B cell (primary cell): ENCODE measurements at regions not wholly inside any gene's neighbourhood (a gene's known extent, or its start where the extent isn't known, plus 50 kb on each side); places are given as distances from the start of the nearest gene placed in this dataset.

Experiments
- ATAC-seq: fragments of 200-7000 bp; cut with Tn5 transposase; one replicate; pipeline ENCODE4 v1.10.0; 2021; ENCODE audit warnings: low read depth, mild to moderate bottlenecking, moderate number of reproducible peaks, moderate library complexity
- CTCF ChIA-PET: fragments of 350-600 bp; sonication (Branson Sonifier 250); formaldehyde crosslinking; loops from one replicate; lab custom pipeline; 2021; ENCODE audit warnings: antibody characterized with exemption, inconsistent platforms; lab: Charles Lee
- POLR2A ChIA-PET: fragments of 350-600 bp; sonication (Branson Sonifier 250); formaldehyde crosslinking; loops from one replicate; lab custom pipeline; 2021; ENCODE audit warnings: antibody characterized with exemption; lab: Charles Lee
- DNase-seq: peaks from one replicate; pipeline ENCODE4 v3.0.0; 2013
- H2AFZ ChIP-seq: 2 replicates; pipeline ENCODE4 v1.6.1; 2012; ENCODE audit warnings: mild to moderate bottlenecking, low read depth, low read length; ENCODE audit not compliant: insufficient read depth, poor library complexity, severe bottlenecking
- H3K27ac ChIP-seq, 2 donors: 1 replicate in 1 of 2; 2 replicates in 1 of 2; pipeline ENCODE4 v1.5.1; 2012 to 2013; ENCODE audit warnings: low read length in 2 of 2, mild to moderate bottlenecking in 2 of 2, moderate library complexity in 1 of 2
- H3K27me3 ChIP-seq, 4 experiments: fragments of 200-600 bp in 1 of 4; sonication (generic) in 1 of 4; replicated peaks in 1 of 4; 1 replicate in 2 of 4; 2 replicates in 2 of 4; pipeline versions ENCODE4 v1.6.1 to v1.7.0; 2013 to 2016; ENCODE audit warnings: low read length in 3 of 4, mild to moderate bottlenecking in 2 of 4, mixed read lengths in 1 of 4, moderate library complexity in 1 of 4; ENCODE audit not compliant: insufficient read depth in 4 of 4, control insufficient read depth in 3 of 4; ENCODE audit errors: control extremely low read depth in 1 of 4
- H3K36me3 ChIP-seq, 2 experiments: replicated peaks in 1 of 2; 1 replicate in 1 of 2; 2 replicates in 1 of 2; pipeline versions ENCODE4 v1.6.1 to v1.7.1; 2013; ENCODE audit warnings: low read length in 1 of 2; ENCODE audit not compliant: insufficient read depth in 2 of 2, control insufficient read depth in 1 of 2; ENCODE audit errors: control extremely low read depth in 1 of 2, extremely low read depth in 1 of 2
- H3K4me1 ChIP-seq, 2 donors: fragments of 200-600 bp in 1 of 2; sonication (generic) in 1 of 2; 1 replicate in 1 of 2; 2 replicates in 1 of 2; pipeline versions ENCODE4 v1.5.1 to v1.6.1; 2013 to 2017; ENCODE audit warnings: low read length in 2 of 2; ENCODE audit not compliant: control insufficient read depth in 2 of 2, insufficient read depth in 2 of 2
- H3K4me2 ChIP-seq: replicated peaks from 2 replicates; pipeline ENCODE3; 2012; ENCODE audit warnings: mild to moderate bottlenecking, low read depth, low read length; ENCODE audit not compliant: poor library complexity, severe bottlenecking
- H3K4me3 ChIP-seq, 5 experiments: fragments of 200-600 bp in 1 of 5; sonication (generic) in 1 of 5; 1 replicate in 3 of 5; 2 replicates in 2 of 5; pipeline versions ENCODE4 v1.5.1 to v1.7.0; 2011 to 2016; ENCODE audit warnings: low read length in 4 of 5, mild to moderate bottlenecking in 4 of 5, low read depth in 2 of 5, control low read depth in 1 of 5, moderate library complexity in 1 of 5; ENCODE audit not compliant: insufficient read depth in 1 of 5; ENCODE audit errors: control extremely low read depth in 1 of 5, extremely low read depth in 1 of 5
- H3K79me2 ChIP-seq: fragments of 200-600 bp; sonication (generic); one replicate; pipeline ENCODE4 v1.6.0; 2016; ENCODE audit warnings: low read length; ENCODE audit not compliant: control insufficient read depth, insufficient read depth
- H3K9ac ChIP-seq: fragments of 200-600 bp; sonication (generic); 2 replicates; pipeline ENCODE4 v1.6.1; 2017; ENCODE audit warnings: mild to moderate bottlenecking, low read length, moderate library complexity
- H3K9me3 ChIP-seq, 3 donors: one replicate each; pipeline versions ENCODE4 v1.6.1 to v1.7.1; 2013; ENCODE audit warnings: low read length in 2 of 3; ENCODE audit not compliant: control insufficient read depth in 2 of 3, insufficient read depth in 1 of 3; ENCODE audit errors: control extremely low read depth in 1 of 3
- H4K20me1 ChIP-seq: 2 replicates; pipeline ENCODE4 v1.6.0; 2012; ENCODE audit warnings: mild to moderate bottlenecking, low read length; ENCODE audit not compliant: insufficient read depth, control insufficient read depth, poor library complexity, severe bottlenecking
- H3K27ac Mint-ChIP-seq: one replicate; pipeline ENCODE4 v1.8.0; 2021; ENCODE audit warnings: mixed read lengths
- H3K27me3 Mint-ChIP-seq: one replicate; pipeline ENCODE4 v1.8.0; 2021; ENCODE audit warnings: mixed read lengths
- H3K4me1 Mint-ChIP-seq: one replicate; pipeline ENCODE4 v1.8.0; 2021; ENCODE audit warnings: mixed read lengths
- H3K4me3 Mint-ChIP-seq: one replicate; pipeline ENCODE4 v1.8.0; 2021; ENCODE audit warnings: mixed read lengths
- H3K9me3 Mint-ChIP-seq: one replicate; pipeline ENCODE4 v1.8.0; 2022; ENCODE audit warnings: mixed read lengths; ENCODE audit not compliant: insufficient read depth
- EZH2 ChIP-seq: IDR thresholded peaks from 2 replicates; pipeline ENCODE4 v1.6.1; 2012; ENCODE audit warnings: borderline replicate concordance, low read depth, mild to moderate bottlenecking, moderate library complexity, low read length; ENCODE audit not compliant: insufficient read depth, poor library complexity, severe bottlenecking
- WGBS: methylation state at CpG from one replicate; pipeline ENCODE4 v1.1.5; 2013; ENCODE audit warnings: missing lambda C conversion rate; ENCODE audit not compliant: insufficient coverage; 5-methylcytosine and 5-hydroxymethylcytosine counted together
- intact Hi-C: fragments of 100-400 bp; cut with micrococcal nuclease; formaldehyde crosslinking; loops from one replicate; pipeline ENCODE4 v1.10.0; 2022
- TF ChIP-seq, protein P1 (sequence below): fragments of 200-600 bp; IDR thresholded peaks from one replicate; pipeline ENCODE4 v1.8.0; 2022; ENCODE audit warnings: antibody characterized with exemption, mild to moderate bottlenecking

DNA sequence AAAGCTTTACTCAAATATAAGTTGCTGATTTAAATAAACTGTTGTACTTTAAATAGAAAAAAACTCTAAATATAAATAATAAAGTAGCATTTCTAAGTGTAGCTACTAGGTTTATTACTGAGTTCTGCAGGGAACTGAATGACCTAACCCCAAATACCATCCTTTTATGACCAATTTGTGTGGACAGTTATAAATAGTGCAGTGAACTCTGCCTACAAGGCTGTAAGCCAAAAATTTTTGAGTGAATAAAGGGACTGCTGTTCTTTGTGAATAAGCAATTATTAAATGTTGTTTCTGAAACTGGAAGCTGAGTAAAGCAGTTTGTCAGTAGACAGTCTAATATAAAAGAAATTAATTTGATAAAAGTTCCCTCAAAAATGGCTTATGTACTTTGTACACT lies 90.8 kb upstream of the ELOVL5 start:
- Mint-ChIP-seq H3K27me3 (no peaks in the 10 kb centered on the region), H3K27ac (no peak overlapping the region), H3K9me3 (no peaks in the 10 kb centered on the region), H3K4me1 (peaks cover 20% of the 10 kb centered on the region), H3K4me3 (no peak overlapping the region)
- ChIA-PET CTCF (interaction anchor here (1.6 to 9.6 kb wide), 5 partner anchors 22 to 289 kb away, joined by 4 to 68 read pairs (median 15); no protein-coding TSS in a partner anchor), POLR2A (no interaction called here)
- no peak overlapping the region for H3K27ac ChIP-seq
- DNase-seq = no peak
- intact Hi-C loops = no loop called here
- no peaks in the 10 kb centered on the region for H3K27me3 ChIP-seq
- no peaks in the 10 kb centered on the region for H3K9me3 ChIP-seq
- H3K4me1 ChIP-seq = peaks cover 0 to 13% of the 10 kb centered on the region in 2 donors
- no peaks in the 10 kb centered on the region for H3K79me2 ChIP-seq
- no peaks in the 10 kb centered on the region for H3K36me3 ChIP-seq
- no peak for TF ChIP-seq EZH2
- TF ChIP-seq, protein P1, sequence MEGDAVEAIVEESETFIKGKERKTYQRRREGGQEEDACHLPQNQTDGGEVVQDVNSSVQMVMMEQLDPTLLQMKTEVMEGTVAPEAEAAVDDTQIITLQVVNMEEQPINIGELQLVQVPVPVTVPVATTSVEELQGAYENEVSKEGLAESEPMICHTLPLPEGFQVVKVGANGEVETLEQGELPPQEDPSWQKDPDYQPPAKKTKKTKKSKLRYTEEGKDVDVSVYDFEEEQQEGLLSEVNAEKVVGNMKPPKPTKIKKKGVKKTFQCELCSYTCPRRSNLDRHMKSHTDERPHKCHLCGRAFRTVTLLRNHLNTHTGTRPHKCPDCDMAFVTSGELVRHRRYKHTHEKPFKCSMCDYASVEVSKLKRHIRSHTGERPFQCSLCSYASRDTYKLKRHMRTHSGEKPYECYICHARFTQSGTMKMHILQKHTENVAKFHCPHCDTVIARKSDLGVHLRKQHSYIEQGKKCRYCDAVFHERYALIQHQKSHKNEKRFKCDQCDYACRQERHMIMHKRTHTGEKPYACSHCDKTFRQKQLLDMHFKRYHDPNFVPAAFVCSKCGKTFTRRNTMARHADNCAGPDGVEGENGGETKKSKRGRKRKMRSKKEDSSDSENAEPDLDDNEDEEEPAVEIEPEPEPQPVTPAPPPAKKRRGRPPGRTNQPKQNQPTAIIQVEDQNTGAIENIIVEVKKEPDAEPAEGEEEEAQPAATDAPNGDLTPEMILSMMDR = no peak
- ATAC-seq = no peak
- no peak overlapping the region for H3K4me2 ChIP-seq
- H2AFZ ChIP-seq = no peak overlapping the region
- H3K9ac ChIP-seq = no peak overlapping the region
- no peaks in the 10 kb centered on the region for H4K20me1 ChIP-seq
- no peak overlapping the region for H3K4me3 ChIP-seq

DNA sequence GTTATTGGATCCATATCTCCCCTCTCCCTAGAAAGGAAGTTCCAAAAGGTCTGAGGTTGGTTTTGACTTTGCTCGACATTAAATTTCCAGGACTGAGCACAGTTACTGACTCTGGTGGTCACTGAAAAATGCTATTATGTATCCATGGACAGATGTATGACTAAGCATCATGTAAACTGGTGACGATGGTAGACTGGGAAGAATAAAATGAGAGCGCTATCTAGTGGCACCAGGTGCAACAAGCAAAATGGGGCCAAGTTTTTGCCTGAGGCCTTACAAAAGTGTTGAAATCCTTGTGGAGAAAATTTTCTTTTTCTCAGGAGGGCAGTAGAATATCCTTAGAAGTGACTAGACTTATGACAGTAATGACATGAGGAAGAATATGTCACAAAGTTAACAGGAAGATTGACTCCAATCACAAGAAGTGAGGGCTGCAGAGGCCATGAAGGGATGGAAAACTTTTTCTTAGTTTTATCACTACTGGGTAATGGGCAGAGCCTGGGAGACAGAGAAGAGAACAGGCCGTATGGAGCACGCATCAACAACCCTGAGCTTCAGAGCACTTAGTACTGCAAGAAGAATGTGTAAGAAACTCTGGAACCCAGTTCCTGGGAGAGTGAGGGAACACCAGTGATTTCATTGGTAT lies 88.9 kb upstream of the ELOVL5 start:
- intact Hi-C loops = loop anchor here (1.0 kb wide), 3 partner anchors 47 to 265 kb away; no protein-coding TSS in a partner anchor
- TF ChIP-seq, protein P1 = peak; percentile 60
- no peak for TF ChIP-seq EZH2
- Mint-ChIP-seq H3K4me3 (no peak overlapping the region), H3K27me3 (no peaks in the 10 kb centered on the region), H3K27ac (peak overlapping the region; percentile 32), H3K4me1 (peaks cover 23% of the 10 kb centered on the region), H3K9me3 (no peaks in the 10 kb centered on the region)
- Histone ChIP-seq H2AFZ (peak overlapping the region; percentile 32), H3K4me2 (no peak overlapping the region), H3K36me3 (no peaks in the 10 kb centered on the region), H3K4me1 (peaks cover 0 to 13% of the 10 kb centered on the region in 2 donors), H4K20me1 (no peaks in the 10 kb centered on the region), H3K27ac (no peak overlapping the region), H3K9ac (no peak overlapping the region), H3K27me3 (no peaks in the 10 kb centered on the region), H3K9me3 (no peaks in the 10 kb centered on the region), H3K79me2 (no peaks in the 10 kb centered on the region), H3K4me3 (no peak overlapping the region)
- POLR2A ChIA-PET = interaction anchor here (1.0 kb wide), 1 partner anchor 265 kb away, joined by 4 read pairs; no protein-coding TSS in a partner anchor
- 56% methylated on average over 5 of the region's 5 CpGs for WGBS
- ATAC-seq (peak; percentile 73), DNase-seq (peak; percentile 51)
- CTCF ChIA-PET = interaction anchor here (0.6 to 9.6 kb wide), 14 partner anchors 21 to 265 kb away, joined by 3 to 68 read pairs (median 6); no protein-coding TSS in a partner anchor
